CD14-positive monocyte (primary cell): ENCODE measurements at regions not wholly inside any gene's neighbourhood (a gene's known extent, or its start where the extent isn't known, plus 50 kb on each side); places are given as distances from the start of the nearest gene placed in this dataset.

Source experiments
- DNase-seq, 3 donors: peaks; one replicate each; pipeline ENCODE4 v3.0.0-alpha.2; 2011 to 2022
- H2AFZ ChIP-seq: 2 replicates; pipeline ENCODE4 v1.6.0; 2012; ENCODE audit warnings: mild to moderate bottlenecking, low read depth, low read length, inconsistent platforms; ENCODE audit not compliant: insufficient read depth, poor library complexity, severe bottlenecking
- H3K27ac ChIP-seq, 2 donors: 1 replicate in 1 of 2; 2 replicates in 1 of 2; pipeline ENCODE4 v1.5.1; 2012 to 2013; ENCODE audit warnings: low read length in 2 of 2, control low read depth in 1 of 2, inconsistent platforms in 1 of 2, low read depth in 1 of 2, mild to moderate bottlenecking in 1 of 2
- H3K27me3 ChIP-seq, 2 donors: one replicate each; pipeline versions ENCODE4 v1.6.0 to v1.6.1; 2011 to 2013; ENCODE audit warnings: low read length in 2 of 2; ENCODE audit not compliant: control insufficient read depth in 2 of 2, insufficient read depth in 2 of 2
- H3K36me3 ChIP-seq, 2 donors: replicated peaks in 1 of 2; 1 replicate in 1 of 2; 2 replicates in 1 of 2; pipeline versions ENCODE4 v1.5.1 to v1.6.1; 2012 to 2013; ENCODE audit warnings: low read length in 2 of 2, control low read depth in 1 of 2, inconsistent platforms in 1 of 2, mild to moderate bottlenecking in 1 of 2; ENCODE audit not compliant: insufficient read depth in 2 of 2, control insufficient read depth in 1 of 2
- H3K4me1 ChIP-seq, 2 donors: 1 replicate in 1 of 2; 2 replicates in 1 of 2; pipeline versions ENCODE4 v1.5.1 to v1.6.1; 2012 to 2013; ENCODE audit warnings: low read length in 2 of 2, control low read depth in 1 of 2, inconsistent platforms in 1 of 2, mild to moderate bottlenecking in 1 of 2, moderate library complexity in 1 of 2; ENCODE audit not compliant: insufficient read depth in 2 of 2, control insufficient read depth in 1 of 2
- H3K4me2 ChIP-seq: replicated peaks from 2 replicates; pipeline ENCODE3; 2012; ENCODE audit warnings: low read length, moderate library complexity, mild to moderate bottlenecking; ENCODE audit not compliant: poor library complexity, severe bottlenecking; ENCODE audit errors: extremely low read depth
- H3K4me3 ChIP-seq, 3 experiments: fragments of 200-600 bp in 1 of 3; sonication (generic) in 1 of 3; replicated peaks in 1 of 3; 1 replicate in 2 of 3; 2 replicates in 1 of 3; pipeline ENCODE4 v1.5.1; 2011 to 2013; ENCODE audit warnings: low read length in 3 of 3, mild to moderate bottlenecking in 3 of 3, control low read depth in 2 of 3, low read depth in 2 of 3, inconsistent platforms in 1 of 3, moderate library complexity in 1 of 3
- H3K79me2 ChIP-seq: 2 replicates; pipeline ENCODE4 v1.6.0; 2012; ENCODE audit warnings: mild to moderate bottlenecking, control low read depth, inconsistent platforms, low read length, moderate library complexity; ENCODE audit not compliant: insufficient read depth
- H3K9ac ChIP-seq: 2 replicates; pipeline ENCODE4 v1.6.0; 2017; ENCODE audit warnings: low read length, mild to moderate bottlenecking; ENCODE audit not compliant: insufficient read depth, poor library complexity, severe bottlenecking
- H3K9me3 ChIP-seq, 2 donors: replicated peaks in 1 of 2; 1 replicate in 1 of 2; 2 replicates in 1 of 2; pipeline versions ENCODE4 v1.5.1 to v1.6.1; 2012 to 2013; ENCODE audit warnings: low read length in 2 of 2, control low read depth in 1 of 2; ENCODE audit not compliant: control insufficient read depth in 1 of 2, insufficient read depth in 1 of 2
- H4K20me1 ChIP-seq: 2 replicates; pipeline ENCODE4 v1.6.0; 2012; ENCODE audit warnings: mild to moderate bottlenecking, low read length, control low read depth, moderate library complexity; ENCODE audit not compliant: insufficient read depth
- H3K27ac Mint-ChIP-seq, 7 donors: one replicate each; pipeline ENCODE4 v1.8.0; 2020; ENCODE audit warnings: mild to moderate bottlenecking in 7 of 7, mixed read lengths in 7 of 7, moderate library complexity in 6 of 7, inconsistent platforms in 2 of 7
- H3K27me3 Mint-ChIP-seq, 3 donors: one replicate each; pipeline ENCODE4 v1.8.0; 2021 to 2022; ENCODE audit warnings: low read depth in 3 of 3, mild to moderate bottlenecking in 3 of 3, mixed read lengths in 3 of 3, moderate library complexity in 3 of 3, inconsistent platforms in 1 of 3
- H3K36me3 Mint-ChIP-seq, 2 donors: one replicate each; pipeline ENCODE4 v1.8.0; 2020; ENCODE audit warnings: mixed read lengths in 2 of 2, inconsistent platforms in 1 of 2, mild to moderate bottlenecking in 1 of 2
- H3K4me1 Mint-ChIP-seq: one replicate; pipeline ENCODE4 v1.8.0; 2020; ENCODE audit warnings: mild to moderate bottlenecking, mixed read lengths
- H3K4me3 Mint-ChIP-seq, 2 donors: one replicate each; pipeline ENCODE4 v1.8.0; 2020; ENCODE audit warnings: mild to moderate bottlenecking in 2 of 2, mixed read lengths in 2 of 2, moderate library complexity in 1 of 2
- H3K9me3 Mint-ChIP-seq, 7 donors: one replicate each; pipeline ENCODE4 v1.8.0; 2020 to 2022; ENCODE audit warnings: mixed read lengths in 7 of 7, mild to moderate bottlenecking in 6 of 7, moderate library complexity in 6 of 7, inconsistent platforms in 2 of 7
- WGBS: methylation state at CpG from one replicate; pipeline ENCODE4 v1.1.5; 2013; ENCODE audit warnings: missing lambda C conversion rate; ENCODE audit not compliant: insufficient coverage; 5-methylcytosine and 5-hydroxymethylcytosine counted together
- intact Hi-C, 2 donors: fragments of 100-400 bp; cut with micrococcal nuclease; formaldehyde crosslinking; loops; one replicate each; pipeline versions ENCODE4 v1.15.0 to v1.15.1; 2023
- TF ChIP-seq, protein P1 (sequence below): fragments of 200-600 bp; IDR thresholded peaks from one replicate; pipeline ENCODE4 v1.8.0; 2022; ENCODE audit warnings: antibody characterized with exemption, mild to moderate bottlenecking

- H3K36me3 ChIP-seq: no peaks in the 10 kb centered on the region
These were observed 435.4 kb downstream of the GPAM start for GRCh38 chr10:111748184-111748583.

GRCh38 chr10:111750165-111750849 is 433.3 kb downstream of the GPAM start:
- H3K4me1 Mint-ChIP-seq: no peaks in the 10 kb centered on the region
- no peak for DNase-seq
- H3K9me3 ChIP-seq: no peaks in the 10 kb centered on the region
- H3K79me2 ChIP-seq: no peaks in the 10 kb centered on the region
- H3K27me3 Mint-ChIP-seq: no peaks in the 10 kb centered on the region
- H3K27ac ChIP-seq: no peak overlapping the region
- no peak overlapping the region for H2AFZ ChIP-seq
- H3K4me1 ChIP-seq: no peaks in the 10 kb centered on the region
- H3K36me3 Mint-ChIP-seq: no peaks in the 10 kb centered on the region
- no peaks in the 10 kb centered on the region for H4K20me1 ChIP-seq
- H3K9ac ChIP-seq: no peak overlapping the region
- peaks cover 0 to 1% (median 0%) of the 10 kb centered on the region in 7 donors for H3K9me3 Mint-ChIP-seq
- no peak overlapping the region for H3K4me3 ChIP-seq
- intact Hi-C loops: no loop called here
- H3K4me3 Mint-ChIP-seq: no peak overlapping the region
- no peaks in the 10 kb centered on the region for H3K36me3 ChIP-seq
- H3K27me3 ChIP-seq: no peaks in the 10 kb centered on the region
- no peak overlapping the region for H3K27ac Mint-ChIP-seq
- H3K4me2 ChIP-seq: no peak overlapping the region
- TF ChIP-seq, protein P1, sequence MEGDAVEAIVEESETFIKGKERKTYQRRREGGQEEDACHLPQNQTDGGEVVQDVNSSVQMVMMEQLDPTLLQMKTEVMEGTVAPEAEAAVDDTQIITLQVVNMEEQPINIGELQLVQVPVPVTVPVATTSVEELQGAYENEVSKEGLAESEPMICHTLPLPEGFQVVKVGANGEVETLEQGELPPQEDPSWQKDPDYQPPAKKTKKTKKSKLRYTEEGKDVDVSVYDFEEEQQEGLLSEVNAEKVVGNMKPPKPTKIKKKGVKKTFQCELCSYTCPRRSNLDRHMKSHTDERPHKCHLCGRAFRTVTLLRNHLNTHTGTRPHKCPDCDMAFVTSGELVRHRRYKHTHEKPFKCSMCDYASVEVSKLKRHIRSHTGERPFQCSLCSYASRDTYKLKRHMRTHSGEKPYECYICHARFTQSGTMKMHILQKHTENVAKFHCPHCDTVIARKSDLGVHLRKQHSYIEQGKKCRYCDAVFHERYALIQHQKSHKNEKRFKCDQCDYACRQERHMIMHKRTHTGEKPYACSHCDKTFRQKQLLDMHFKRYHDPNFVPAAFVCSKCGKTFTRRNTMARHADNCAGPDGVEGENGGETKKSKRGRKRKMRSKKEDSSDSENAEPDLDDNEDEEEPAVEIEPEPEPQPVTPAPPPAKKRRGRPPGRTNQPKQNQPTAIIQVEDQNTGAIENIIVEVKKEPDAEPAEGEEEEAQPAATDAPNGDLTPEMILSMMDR: no peak
- 50% methylated on average over 1 of the region's 2 CpGs for WGBS

More at GRCh38 chr10:111748184-111748583, 435.4 kb downstream of the GPAM start:
- H2AFZ ChIP-seq: no peak overlapping the region
- DNase-seq: no peak
- no peaks in the 10 kb centered on the region for H3K27me3 ChIP-seq
- Mint-ChIP-seq H3K9me3 (peaks cover 0 to 3% (median 0%) of the 10 kb centered on the region in 7 donors), H3K4me3 (no peak overlapping the region), H3K27ac (no peak overlapping the region), H3K27me3 (no peaks in the 10 kb centered on the region), H3K4me1 (no peaks in the 10 kb centered on the region), H3K36me3 (no peaks in the 10 kb centered on the region)
- no peak overlapping the region for H3K9ac ChIP-seq
- H3K27ac ChIP-seq: no peak overlapping the region
- H4K20me1 ChIP-seq: no peaks in the 10 kb centered on the region
- H3K4me1 ChIP-seq: no peaks in the 10 kb centered on the region
- no peak overlapping the region for H3K4me2 ChIP-seq
- WGBS: no CpG with 5 or more reads among the region's 2 CpGs
- H3K9me3 ChIP-seq: no peaks in the 10 kb centered on the region
- H3K79me2 ChIP-seq: no peaks in the 10 kb centered on the region
- no peak overlapping the region for H3K4me3 ChIP-seq
- TF ChIP-seq, protein P1: no peak
- intact Hi-C loops: no loop called here
